Liver (tissue), 8 donors: ENCODE measurements at regions not wholly inside any gene's neighbourhood (a gene's known extent, or its start where the extent isn't known, plus 50 kb on each side); places are given as distances from the start of the nearest gene placed in this dataset.

Experiments used
- DNase-seq: peaks from one replicate; pipeline ENCODE4 v3.0.0-alpha.2; 2017; ENCODE audit warnings: low spot score
- H3K27ac ChIP-seq, 2 donors: one replicate each; pipeline ENCODE4 v1.7.0; 2013; ENCODE audit warnings: inconsistent platforms in 2 of 2, low read length in 2 of 2, control low read depth in 1 of 2, low read depth in 1 of 2, mild to moderate bottlenecking in 1 of 2
- H3K27me3 ChIP-seq, 4 donors: one replicate each; pipeline versions ENCODE4 v1.6.1 to v1.7.0; 2013; ENCODE audit warnings: low read length in 3 of 4, inconsistent platforms in 1 of 4, mild to moderate bottlenecking in 1 of 4, moderate library complexity in 1 of 4; ENCODE audit not compliant: control insufficient read depth in 4 of 4, insufficient read depth in 4 of 4
- H3K36me3 ChIP-seq, 4 donors: one replicate each; pipeline versions ENCODE4 v1.6.1 to v1.7.0; 2013; ENCODE audit warnings: low read length in 3 of 4, mild to moderate bottlenecking in 3 of 4, low read depth in 1 of 4, moderate library complexity in 1 of 4; ENCODE audit not compliant: control insufficient read depth in 4 of 4, insufficient read depth in 3 of 4
- H3K4me1 ChIP-seq, 4 donors: one replicate each; pipeline versions ENCODE4 v1.6.1 to v1.7.0; 2013; ENCODE audit warnings: low read length in 3 of 4, mild to moderate bottlenecking in 3 of 4, moderate library complexity in 1 of 4; ENCODE audit not compliant: control insufficient read depth in 4 of 4, insufficient read depth in 4 of 4
- H3K4me3 ChIP-seq, 3 donors: one replicate each; pipeline versions ENCODE4 v1.6.1 to v1.7.0; 2013; ENCODE audit warnings: low read length in 3 of 3, control low read depth in 1 of 3, low read depth in 1 of 3, mild to moderate bottlenecking in 1 of 3
- H3K9ac ChIP-seq, 2 donors: one replicate each; pipeline ENCODE4 v1.7.0; 2013; ENCODE audit warnings: low read length in 2 of 2, mild to moderate bottlenecking in 2 of 2, moderate library complexity in 2 of 2, control low read depth in 1 of 2, low read depth in 1 of 2
- H3K9me3 ChIP-seq, 4 donors: one replicate each; pipeline versions ENCODE4 v1.6.1 to v1.7.0; 2013; ENCODE audit warnings: low read length in 3 of 4; ENCODE audit not compliant: control insufficient read depth in 4 of 4
- EGR1 ChIP-seq, 2 donors: IDR thresholded peaks; 2 replicates each; pipeline ENCODE4 v1.6.1; 2016 to 2018; ENCODE audit warnings: antibody characterized with exemption in 2 of 2, low read depth in 2 of 2
- FOXA2 ChIP-seq: IDR thresholded peaks from 2 replicates; pipeline ENCODE4 v1.6.1; 2016; ENCODE audit warnings: antibody characterized with exemption
- GABPA ChIP-seq, 2 donors: IDR thresholded peaks in 1 of 2; conservative IDR thresholded peaks in 1 of 2; 2 replicates each; pipeline ENCODE4 v1.6.1; 2016; ENCODE audit warnings: antibody characterized with exemption in 2 of 2, mild to moderate bottlenecking in 1 of 2, moderate library complexity in 1 of 2
- HNF4A ChIP-seq, 2 donors: conservative IDR thresholded peaks; 2 replicates each; pipeline ENCODE4 v1.6.1; 2016; ENCODE audit warnings: antibody characterized with exemption in 2 of 2, mild to moderate bottlenecking in 2 of 2
- HNF4G ChIP-seq: IDR thresholded peaks from 2 replicates; pipeline ENCODE4 v1.6.1; 2016; ENCODE audit warnings: antibody characterized with exemption
- NR2F2 ChIP-seq: IDR thresholded peaks from 2 replicates; pipeline ENCODE4 v1.6.1; 2016; ENCODE audit warnings: antibody characterized with exemption
- RAD21 ChIP-seq, 2 donors: IDR thresholded peaks; 2 replicates each; pipeline ENCODE4 v1.6.1; 2016; ENCODE audit warnings: antibody characterized with exemption in 2 of 2, mild to moderate bottlenecking in 2 of 2
- RXRA ChIP-seq, 2 donors: IDR thresholded peaks; 2 replicates each; pipeline ENCODE4 v1.6.1; 2017 to 2018; ENCODE audit warnings: antibody characterized with exemption in 2 of 2, mild to moderate bottlenecking in 1 of 2
- SP1 ChIP-seq: IDR thresholded peaks from 2 replicates; pipeline ENCODE4 v1.6.1; 2018; ENCODE audit warnings: antibody characterized with exemption, mild to moderate bottlenecking
- TAF1 ChIP-seq: conservative IDR thresholded peaks from 2 replicates; pipeline ENCODE4 v1.6.1; 2016; ENCODE audit warnings: antibody characterized with exemption, mild to moderate bottlenecking
- YY1 ChIP-seq: IDR thresholded peaks from 2 replicates; pipeline ENCODE4 v1.6.1; 2016; ENCODE audit warnings: antibody characterized with exemption, mild to moderate bottlenecking
- WGBS: extraction: QIAGEN DNeasy Blood & Tissue Kit; methylation state at CpG from one replicate; pipeline ENCODE4 v1.1.7; 2013; 5-methylcytosine and 5-hydroxymethylcytosine counted together
- TF ChIP-seq, protein P1 (sequence below): IDR thresholded peaks from 2 replicates; pipeline ENCODE4 v1.6.1; 2016; ENCODE audit warnings: antibody characterized with exemption
- TF ChIP-seq, protein P2 (sequence below): fragments of 150-350 bp; IDR thresholded peaks from 2 replicates; pipeline ENCODE4 v1.5.1; 2017; ENCODE audit warnings: improper control_type of control experiment, low read depth, low read length; ENCODE audit not compliant: missing input control
- TF ChIP-seq, protein P3 (sequence below): IDR thresholded peaks from 2 replicates; pipeline ENCODE4 v1.6.1; 2016; ENCODE audit warnings: antibody characterized with exemption, mild to moderate bottlenecking
- TF ChIP-seq, protein P4 (sequence below): IDR thresholded peaks from 2 replicates; pipeline ENCODE4 v1.6.1; 2016; ENCODE audit warnings: antibody characterized with exemption
- TF ChIP-seq, protein P5 (sequence below): IDR thresholded peaks from 2 replicates; pipeline ENCODE4 v1.6.1; 2016; ENCODE audit warnings: antibody characterized with exemption
- donor health status: healthy.
- donor health status: healthy.
- donor health status: healthy.
- donor health status: healthy.
- donor health status: healthy.

DNA sequence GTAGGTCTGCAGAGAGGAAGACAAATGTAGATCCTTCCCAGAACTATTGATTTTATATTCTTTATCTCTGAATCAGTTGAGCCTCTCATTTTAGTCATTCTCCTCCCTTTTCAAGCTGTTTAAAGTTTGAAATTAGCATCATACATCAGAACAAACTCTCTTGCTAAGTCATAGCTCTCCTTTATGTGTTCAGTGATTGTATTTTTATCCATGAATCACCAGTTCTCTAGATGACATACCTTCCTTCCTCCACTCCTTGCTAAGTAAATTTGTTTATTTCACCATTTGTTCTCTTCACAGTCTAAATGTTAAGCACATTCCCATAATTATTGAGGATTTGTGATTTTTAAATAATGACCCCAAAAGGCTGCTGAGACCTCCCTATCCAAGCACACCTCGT lies 63.5 kb upstream of the RAPGEF4 start:
- 70% methylated on average over 1 of the region's 1 CpG for WGBS
- no peak for DNase-seq
- no peak overlapping the region for H3K9ac ChIP-seq
- no peaks in the 10 kb centered on the region for H3K36me3 ChIP-seq
- no peaks in the 10 kb centered on the region for H3K27me3 ChIP-seq
- no peak overlapping the region for H3K27ac ChIP-seq
- H3K4me3 ChIP-seq: no peak overlapping the region
- H3K9me3 ChIP-seq: no peaks in the 10 kb centered on the region
- H3K4me1 ChIP-seq: peaks cover 0 to 14% (median 4%) of the 10 kb centered on the region in 4 donors
- TF ChIP-seq, protein P1, sequence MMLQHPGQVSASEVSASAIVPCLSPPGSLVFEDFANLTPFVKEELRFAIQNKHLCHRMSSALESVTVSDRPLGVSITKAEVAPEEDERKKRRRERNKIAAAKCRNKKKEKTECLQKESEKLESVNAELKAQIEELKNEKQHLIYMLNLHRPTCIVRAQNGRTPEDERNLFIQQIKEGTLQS: no peak
- TF ChIP-seq, protein P2, sequence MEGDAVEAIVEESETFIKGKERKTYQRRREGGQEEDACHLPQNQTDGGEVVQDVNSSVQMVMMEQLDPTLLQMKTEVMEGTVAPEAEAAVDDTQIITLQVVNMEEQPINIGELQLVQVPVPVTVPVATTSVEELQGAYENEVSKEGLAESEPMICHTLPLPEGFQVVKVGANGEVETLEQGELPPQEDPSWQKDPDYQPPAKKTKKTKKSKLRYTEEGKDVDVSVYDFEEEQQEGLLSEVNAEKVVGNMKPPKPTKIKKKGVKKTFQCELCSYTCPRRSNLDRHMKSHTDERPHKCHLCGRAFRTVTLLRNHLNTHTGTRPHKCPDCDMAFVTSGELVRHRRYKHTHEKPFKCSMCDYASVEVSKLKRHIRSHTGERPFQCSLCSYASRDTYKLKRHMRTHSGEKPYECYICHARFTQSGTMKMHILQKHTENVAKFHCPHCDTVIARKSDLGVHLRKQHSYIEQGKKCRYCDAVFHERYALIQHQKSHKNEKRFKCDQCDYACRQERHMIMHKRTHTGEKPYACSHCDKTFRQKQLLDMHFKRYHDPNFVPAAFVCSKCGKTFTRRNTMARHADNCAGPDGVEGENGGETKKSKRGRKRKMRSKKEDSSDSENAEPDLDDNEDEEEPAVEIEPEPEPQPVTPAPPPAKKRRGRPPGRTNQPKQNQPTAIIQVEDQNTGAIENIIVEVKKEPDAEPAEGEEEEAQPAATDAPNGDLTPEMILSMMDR: no peak
- no peak for TF ChIP-seq RXRA (IDR thresholded peaks at IDR 0.05)
- no peak for TF ChIP-seq NR2F2

DNA sequence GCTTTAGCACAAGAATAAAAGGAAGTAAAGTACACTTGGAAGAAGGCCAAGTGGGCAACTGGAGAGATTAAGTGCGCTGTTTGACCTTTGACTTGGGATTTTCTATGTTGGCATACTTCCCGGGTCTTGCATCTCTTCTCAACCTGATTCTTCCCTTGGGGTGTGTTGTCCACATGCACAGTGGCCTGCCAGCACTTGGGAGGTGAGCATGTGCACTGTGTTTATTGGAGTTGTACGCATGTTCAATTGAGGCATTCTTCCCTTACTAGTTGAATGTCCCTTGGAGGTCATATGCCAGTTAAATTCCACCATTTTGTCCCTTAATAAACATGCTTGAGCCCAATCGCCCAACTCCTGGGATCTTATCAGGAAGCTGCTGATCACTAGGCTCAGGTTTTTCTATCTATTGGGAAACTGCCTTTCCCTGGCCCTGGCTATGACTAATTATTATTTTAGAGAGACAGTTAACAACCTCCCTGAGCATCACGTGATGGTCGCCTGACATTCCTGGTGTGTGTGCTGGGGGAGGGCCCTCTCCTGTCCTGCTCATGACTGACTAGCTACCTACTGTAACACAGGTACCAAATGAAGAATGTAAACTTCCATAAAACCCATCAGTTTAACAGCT lies 62.5 kb upstream of the RAPGEF4 start:
- Histone ChIP-seq H3K4me1 (peaks cover 0 to 14% (median 4%) of the 10 kb centered on the region in 4 donors), H3K36me3 (no peaks in the 10 kb centered on the region), H3K9me3 (no peaks in the 10 kb centered on the region), H3K27me3 (no peaks in the 10 kb centered on the region), H3K9ac (no peak overlapping the region), H3K4me3 (no peak overlapping the region), H3K27ac (peak overlapping the region in 1 of 2 donors; percentile 50)
- TF ChIP-seq YY1: peak; percentile 44
- TF ChIP-seq GABPA (IDR thresholded peaks at IDR 0.05 in 1 of 2, conservative IDR thresholded peaks at IDR 0.05 in 1 of 2): no peak
- peak; percentile 48 to 56 for TF ChIP-seq HNF4A (conservative IDR thresholded peaks at IDR 0.05)
- peak in 1 of 2 donors; percentile 22 for TF ChIP-seq RAD21 (IDR thresholded peaks at IDR 0.05)
- peak in 1 of 2 donors; percentile 64 for TF ChIP-seq RXRA (IDR thresholded peaks at IDR 0.05)
- TF ChIP-seq, protein P2: no peak
- TF ChIP-seq, protein P3, sequence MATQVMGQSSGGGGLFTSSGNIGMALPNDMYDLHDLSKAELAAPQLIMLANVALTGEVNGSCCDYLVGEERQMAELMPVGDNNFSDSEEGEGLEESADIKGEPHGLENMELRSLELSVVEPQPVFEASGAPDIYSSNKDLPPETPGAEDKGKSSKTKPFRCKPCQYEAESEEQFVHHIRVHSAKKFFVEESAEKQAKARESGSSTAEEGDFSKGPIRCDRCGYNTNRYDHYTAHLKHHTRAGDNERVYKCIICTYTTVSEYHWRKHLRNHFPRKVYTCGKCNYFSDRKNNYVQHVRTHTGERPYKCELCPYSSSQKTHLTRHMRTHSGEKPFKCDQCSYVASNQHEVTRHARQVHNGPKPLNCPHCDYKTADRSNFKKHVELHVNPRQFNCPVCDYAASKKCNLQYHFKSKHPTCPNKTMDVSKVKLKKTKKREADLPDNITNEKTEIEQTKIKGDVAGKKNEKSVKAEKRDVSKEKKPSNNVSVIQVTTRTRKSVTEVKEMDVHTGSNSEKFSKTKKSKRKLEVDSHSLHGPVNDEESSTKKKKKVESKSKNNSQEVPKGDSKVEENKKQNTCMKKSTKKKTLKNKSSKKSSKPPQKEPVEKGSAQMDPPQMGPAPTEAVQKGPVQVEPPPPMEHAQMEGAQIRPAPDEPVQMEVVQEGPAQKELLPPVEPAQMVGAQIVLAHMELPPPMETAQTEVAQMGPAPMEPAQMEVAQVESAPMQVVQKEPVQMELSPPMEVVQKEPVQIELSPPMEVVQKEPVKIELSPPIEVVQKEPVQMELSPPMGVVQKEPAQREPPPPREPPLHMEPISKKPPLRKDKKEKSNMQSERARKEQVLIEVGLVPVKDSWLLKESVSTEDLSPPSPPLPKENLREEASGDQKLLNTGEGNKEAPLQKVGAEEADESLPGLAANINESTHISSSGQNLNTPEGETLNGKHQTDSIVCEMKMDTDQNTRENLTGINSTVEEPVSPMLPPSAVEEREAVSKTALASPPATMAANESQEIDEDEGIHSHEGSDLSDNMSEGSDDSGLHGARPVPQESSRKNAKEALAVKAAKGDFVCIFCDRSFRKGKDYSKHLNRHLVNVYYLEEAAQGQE: no peak
- peak; percentile 62 for TF ChIP-seq NR2F2
- TF ChIP-seq, protein P4, sequence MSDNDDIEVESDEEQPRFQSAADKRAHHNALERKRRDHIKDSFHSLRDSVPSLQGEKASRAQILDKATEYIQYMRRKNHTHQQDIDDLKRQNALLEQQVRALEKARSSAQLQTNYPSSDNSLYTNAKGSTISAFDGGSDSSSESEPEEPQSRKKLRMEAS: no peak
- TF ChIP-seq, protein P5, sequence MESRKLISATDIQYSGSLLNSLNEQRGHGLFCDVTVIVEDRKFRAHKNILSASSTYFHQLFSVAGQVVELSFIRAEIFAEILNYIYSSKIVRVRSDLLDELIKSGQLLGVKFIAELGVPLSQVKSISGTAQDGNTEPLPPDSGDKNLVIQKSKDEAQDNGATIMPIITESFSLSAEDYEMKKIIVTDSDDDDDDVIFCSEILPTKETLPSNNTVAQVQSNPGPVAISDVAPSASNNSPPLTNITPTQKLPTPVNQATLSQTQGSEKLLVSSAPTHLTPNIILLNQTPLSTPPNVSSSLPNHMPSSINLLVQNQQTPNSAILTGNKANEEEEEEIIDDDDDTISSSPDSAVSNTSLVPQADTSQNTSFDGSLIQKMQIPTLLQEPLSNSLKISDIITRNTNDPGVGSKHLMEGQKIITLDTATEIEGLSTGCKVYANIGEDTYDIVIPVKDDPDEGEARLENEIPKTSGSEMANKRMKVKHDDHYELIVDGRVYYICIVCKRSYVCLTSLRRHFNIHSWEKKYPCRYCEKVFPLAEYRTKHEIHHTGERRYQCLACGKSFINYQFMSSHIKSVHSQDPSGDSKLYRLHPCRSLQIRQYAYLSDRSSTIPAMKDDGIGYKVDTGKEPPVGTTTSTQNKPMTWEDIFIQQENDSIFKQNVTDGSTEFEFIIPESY: no peak
- no peak for TF ChIP-seq SP1
- TF ChIP-seq, protein P1: no peak
- no peak for TF ChIP-seq EGR1 (IDR thresholded peaks at IDR 0.05; ENCODE audit: low read depth in 2 of 2)
- TF ChIP-seq FOXA2: peak; percentile 5
- peak; percentile 4 for TF ChIP-seq HNF4G
- no peak for TF ChIP-seq TAF1
- 56% methylated on average over 6 of the region's 6 CpGs for WGBS
- no peak for DNase-seq
